ENCODE measurements at regions not wholly inside any gene's neighbourhood (a gene's known extent, or its start where the extent isn't known, plus 50 kb on each side); places are given as distances from the start of the nearest gene placed in this dataset.

- no peaks in the 10 kb centered on the region for H3K9me3 Mint-ChIP-seq (ENCODE audit: low read depth, unreplicated experiment)
- intact Hi-C loops (cut with micrococcal nuclease; ENCODE audit: unreplicated experiment): no loop called here
- no TSS peak for BruUV-seq (replicated peaks)
- CTCF ChIA-PET: no interaction called here
- no peak overlapping the region for H3K27ac Mint-ChIP-seq (ENCODE audit: unreplicated experiment)
- no peak for TF ChIP-seq CTCF (IDR thresholded peaks at IDR 0.05; ENCODE audit: unreplicated experiment)
- no peaks in the 10 kb centered on the region for H3K36me3 Mint-ChIP-seq (ENCODE audit: insufficient read depth, unreplicated experiment)
- no peak overlapping the region for H3K4me3 Mint-ChIP-seq (ENCODE audit: low read depth, unreplicated experiment)
- DNase-seq: no peak
- no peaks in the 10 kb centered on the region for H3K4me1 Mint-ChIP-seq (ENCODE audit: low read depth, unreplicated experiment)
- peaks cover 46% of the 10 kb centered on the region for H3K27me3 Mint-ChIP-seq (ENCODE audit: unreplicated experiment)
Observed at GRCh38 chr7:136027160-136027559, 50.0 kb upstream of the MTPN start.
